ENCODE measurements at regions not wholly inside any gene's neighbourhood (a gene's known extent, or its start where the extent isn't known, plus 50 kb on each side); places are given as distances from the start of the nearest gene placed in this dataset.

GRCh38 chr7:20019757-20020432 is 197.3 kb downstream of the MACC1 start (continued):
- no peak for TF ChIP-seq PRDM15 (CRISPR knock-in tag; IDR thresholded peaks at IDR 0.05)
- no peak for TF ChIP-seq IRF1 (CRISPR knock-in tag; IDR thresholded peaks at IDR 0.05; ENCODE audit: low read depth)
- no peak for TF ChIP-seq YY1 (IDR thresholded peaks at IDR 0.05; ENCODE audit: insufficient read depth, insufficient replicate concordance, low read depth, low read length)
- TF ChIP-seq ZNF629 (CRISPR knock-in tag; conservative IDR thresholded peaks at IDR 0.05) = no peak
- TF ChIP-seq HMG20B (CRISPR knock-in tag; conservative IDR thresholded peaks at IDR 0.05) = no peak

- no peak overlapping the region for H3K27ac ChIP-seq (ENCODE audit: extremely low read length, insufficient read depth, low read length)
- no peaks in the 10 kb centered on the region for H3K36me3 ChIP-seq (replicated peaks in 1 of 2; ENCODE audit: control insufficient read depth in 1 of 2, insufficient read depth in 2 of 2, low read length in 2 of 2)
- 9% methylated on average over 2 of the region's 2 CpGs for WGBS (ENCODE audit: low lambda C conversion rate)
- H4K20me1 ChIP-seq (ENCODE audit: insufficient read depth, low read length) = no peaks in the 10 kb centered on the region
- ChIA-PET CTCF (ENCODE audit: low intra/inter-chr PET ratio, low total read pairs) (no interaction called here), POLR2A (no interaction called here)
- H3K9me3 ChIP-seq (ENCODE audit: low read length) = peaks cover 42% of the 10 kb centered on the region
- no TSS peak for BruUV-seq (replicated peaks)
- no peaks in the 10 kb centered on the region for H3K27me3 ChIP-seq (ENCODE audit: control insufficient read depth in 1 of 2, insufficient read depth in 2 of 2, low read length in 2 of 2)
- H3K4me1 ChIP-seq (ENCODE audit: insufficient read depth, low read length) = no peaks in the 10 kb centered on the region
- no peak overlapping the region for H3K4me3 ChIP-seq (replicated peaks in 1 of 3; ENCODE audit: insufficient read depth in 1 of 3, low read depth in 2 of 3, low read length in 3 of 3)
- intact Hi-C loops (cut with micrococcal nuclease; ENCODE audit: unreplicated experiment) (no loop called here), in situ Hi-C loops (cut with HindIII; ENCODE audit: extremely low pct_ligation_motif_present, low pct_unique_long_range_greater_than_20kb) (no loop called here)
- no peak overlapping the region for H3K4me2 ChIP-seq (ENCODE audit: low read depth, low read length)
- ATAC-seq (no peak), DNase-seq (ENCODE audit: low spot score) (no peak), FAIRE-seq (no peak)
- no peak overlapping the region for H3K9ac ChIP-seq (ENCODE audit: insufficient read depth, low read depth, low read length)
- no peaks in the 10 kb centered on the region for H3K79me2 ChIP-seq (ENCODE audit: insufficient read depth, low read length)
- no peak overlapping the region for H2AFZ ChIP-seq (ENCODE audit: low read length)
- TF ChIP-seq THAP7 (CRISPR knock-in tag; IDR thresholded peaks at IDR 0.05) = no peak
- TF ChIP-seq U2AF1 (optimal IDR thresholded peaks at IDR 0.05; ENCODE audit: low read depth, low read length) = no peak
- no peak for TF ChIP-seq HBP1 (CRISPR knock-in tag; IDR thresholded peaks at IDR 0.05; ENCODE audit: low read depth)
- TF ChIP-seq MIER2 (CRISPR knock-in tag; IDR thresholded peaks at IDR 0.05) = no peak
- no peak for TF ChIP-seq ZNF383 (CRISPR knock-in tag; IDR thresholded peaks at IDR 0.05; ENCODE audit: borderline replicate concordance)
- no peak for TF ChIP-seq ZNF460 (CRISPR knock-in tag; IDR thresholded peaks at IDR 0.05; ENCODE audit: borderline replicate concordance)
- TF ChIP-seq JDP2 (CRISPR knock-in tag; IDR thresholded peaks at IDR 0.05; ENCODE audit: borderline replicate concordance) = no peak
- no peak for TF ChIP-seq PCBP1 (IDR thresholded peaks at IDR 0.05; ENCODE audit: borderline replicate concordance, low read depth, low read length)
- TF ChIP-seq GABPA (IDR thresholded peaks at IDR 0.05; ENCODE audit: low read depth, low read length) = no peak
- no peak for TF ChIP-seq GABPA (CRISPR knock-in tag; IDR thresholded peaks at IDR 0.05; ENCODE audit: low read depth)
- TF ChIP-seq GATAD2A (CRISPR knock-in tag; IDR thresholded peaks at IDR 0.05) = no peak
- TF ChIP-seq ZNF44 (CRISPR knock-in tag; IDR thresholded peaks at IDR 0.05) = no peak
- peak; percentile 46; the same call in 1 of the 2 replicates for TF ChIP-seq MAFF (IDR thresholded peaks at IDR 0.05; ENCODE audit: low read depth, low read length)
- no peak for TF ChIP-seq HMG20A (CRISPR knock-in tag; IDR thresholded peaks at IDR 0.05; ENCODE audit: borderline replicate concordance)
Observed at GRCh38 chr7:20016669-20017068, 200.5 kb downstream of the MACC1 start.

Data from HepG2 (cell line).